A549 (cell line): ENCODE measurements at regions not wholly inside any gene's neighbourhood (a gene's known extent, or its start where the extent isn't known, plus 50 kb on each side); places are given as distances from the start of the nearest gene placed in this dataset.

Experiments
- CBX8 ChIP-seq: fragments of 200-600 bp; sonication (generic); IDR thresholded peaks from 2 replicates; pipeline ENCODE4 v1.6.1; 2016
- CHD2 ChIP-seq: fragments of 150-350 bp; IDR thresholded peaks from 2 replicates; pipeline ENCODE4 v1.6.1; 2014; ENCODE audit warnings: low read length; ENCODE audit not compliant: partially characterized antibody
- CTCF ChIP-seq: fragments of >200 bp; sonication (Bioruptor Twin); formaldehyde crosslinking; IDR thresholded peaks from 3 replicates; pipeline ENCODE4 v1.5.1; 2016
- EP300 ChIP-seq, 2 experiments: fragments of >200 bp; sonication (Bioruptor Twin); formaldehyde crosslinking; IDR thresholded peaks; 2 replicates in 1 of 2; 3 replicates in 1 of 2; pipeline ENCODE4 v1.6.1; 2016 to 2017
- JUN ChIP-seq, 2 experiments: fragments of >200 bp; sonication (Bioruptor Twin); formaldehyde crosslinking; IDR thresholded peaks; 2 replicates in 1 of 2; 3 replicates in 1 of 2; pipeline ENCODE4 v1.6.1; 2016 to 2017
- MAZ ChIP-seq: fragments of 150-350 bp; IDR thresholded peaks from 2 replicates; pipeline ENCODE4 v1.6.1; 2014; ENCODE audit warnings: antibody characterized with exemption, low read depth, low read length, borderline replicate concordance
- PBX3 ChIP-seq: IDR thresholded peaks from 2 replicates; pipeline ENCODE4 v1.6.1; 2012
- POLR2A ChIP-seq: IDR thresholded peaks from 2 replicates; pipeline ENCODE4 v1.6.1; 2012; ENCODE audit warnings: mild to moderate bottlenecking, low read length
- RAD21 ChIP-seq, 2 experiments: fragments of >200 bp in 1 of 2; sonication (Bioruptor Twin) in 1 of 2; formaldehyde crosslinking in 1 of 2; IDR thresholded peaks in 1 of 2; conservative IDR thresholded peaks in 1 of 2; 2 replicates in 1 of 2; 3 replicates in 1 of 2; pipeline ENCODE4 v1.6.1; 2012 to 2018; ENCODE audit warnings: inconsistent platforms in 1 of 2
- SMC3 ChIP-seq: fragments of >200 bp; sonication (Bioruptor Twin); formaldehyde crosslinking; IDR thresholded peaks from 3 replicates; pipeline ENCODE4 v1.6.1; 2018; ENCODE audit warnings: inconsistent platforms
- USF2 ChIP-seq: fragments of 450-650 bp; IDR thresholded peaks from 2 replicates; pipeline ENCODE4 v1.6.1; 2014; ENCODE audit warnings: antibody characterized with exemption
- ZSCAN20 ChIP-seq: fragments of 250-450 bp; sonication (Bioruptor Pico); IDR thresholded peaks from 2 replicates; pipeline ENCODE4 v1.8.0; 2022; ENCODE audit warnings: mild to moderate bottlenecking, moderate library complexity

DNA sequence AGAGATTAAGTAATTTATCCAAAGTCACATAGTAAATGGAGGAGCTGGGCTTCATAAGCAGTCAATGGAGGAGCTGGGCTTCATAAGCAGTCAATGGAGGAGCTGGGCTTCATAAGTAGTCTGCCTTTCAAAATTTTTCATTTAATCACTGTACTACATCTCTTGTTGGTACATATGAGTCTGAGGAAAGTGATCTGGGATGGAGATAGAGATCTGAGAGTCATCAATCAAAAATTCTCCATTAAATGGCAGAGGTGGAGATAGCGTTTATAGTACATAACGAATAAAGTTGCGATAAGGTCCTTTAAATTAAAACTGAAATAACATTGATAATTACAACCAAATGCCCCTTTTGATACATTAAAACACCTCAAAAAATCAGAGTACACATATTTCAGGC is 189.3 kb downstream of the KLF5 start:
- TF ChIP-seq RAD21 (conservative IDR thresholded peaks at IDR 0.05 in 1 of 2, IDR thresholded peaks at IDR 0.05 in 1 of 2) (no peak), SMC3 (no peak), PBX3 (no peak), POLR2A (no peak), MAZ (no peak), CTCF (no peak), CBX8 (no peak), ZSCAN20 (no peak), CHD2 (no peak), JUN (IDR thresholded peaks at IDR 0.05) (no peak), EP300 (IDR thresholded peaks at IDR 0.05) (no peak), USF2 (no peak)
